Iris pigment epithelial cell (primary cell): ENCODE measurements at regions not wholly inside any gene's neighbourhood (a gene's known extent, or its start where the extent isn't known, plus 50 kb on each side); places are given as distances from the start of the nearest gene placed in this dataset.
A peak's percentile ranks its signal among the peaks of the same experiment; 100 is the strongest.

Experiments used
- DNase-seq: peaks from one replicate; pipeline ENCODE4 v3.0.0-alpha.2; 2011; ENCODE audit warnings: low read depth

- DNase-seq, result no peak
Measured at GRCh38 chr9:23590276-23591000, 235.6 kb downstream of the ELAVL2 start.

GRCh38 chr9:23594421-23594820 is 231.6 kb downstream of the ELAVL2 start:
- no peak for DNase-seq

GRCh38 chr9:23596913-23597634 is 229.0 kb downstream of the ELAVL2 start:
- no peak for DNase-seq

- no peak for DNase-seq
Measured at GRCh38 chr9:23598994-23599393, 227.0 kb downstream of the ELAVL2 start.

- no peak for DNase-seq
Measured at GRCh38 chr9:23603311-23603710, 222.7 kb downstream of the ELAVL2 start.

- no peak for DNase-seq
Measured at GRCh38 chr9:23606107-23606506, 219.9 kb downstream of the ELAVL2 start.

- DNase-seq, result no peak
Measured at GRCh38 chr9:23608456-23608855, 217.6 kb downstream of the ELAVL2 start.

GRCh38 chr9:23611869-23612268 is 214.2 kb downstream of the ELAVL2 start:
- peak; percentile 20 for DNase-seq

- no peak for DNase-seq
Measured at GRCh38 chr9:23615569-23615968, 210.5 kb downstream of the ELAVL2 start.

- DNase-seq, result peak; percentile 17
Measured at GRCh38 chr9:23621188-23621587, 204.9 kb downstream of the ELAVL2 start.

GRCh38 chr9:23621924-23622323 is 204.1 kb downstream of the ELAVL2 start:
- DNase-seq, result no peak

- DNase-seq, result no peak
Measured at GRCh38 chr9:23622396-23622795, 203.6 kb downstream of the ELAVL2 start.

- DNase-seq, result no peak
Measured at GRCh38 chr9:23630488-23630887, 195.6 kb downstream of the ELAVL2 start.

GRCh38 chr9:23635276-23635675 is 190.8 kb downstream of the ELAVL2 start:
- DNase-seq, result no peak

- DNase-seq, result no peak
Measured at GRCh38 chr9:23636199-23636598, 189.8 kb downstream of the ELAVL2 start.

GRCh38 chr9:23638011-23638410 is 188.0 kb downstream of the ELAVL2 start:
- DNase-seq, result no peak

- no peak for DNase-seq
Measured at GRCh38 chr9:23638837-23639426, 187.1 kb downstream of the ELAVL2 start.
